ENCODE measurements at regions not wholly inside any gene's neighbourhood (a gene's known extent, or its start where the extent isn't known, plus 50 kb on each side); places are given as distances from the start of the nearest gene placed in this dataset.

DNA sequence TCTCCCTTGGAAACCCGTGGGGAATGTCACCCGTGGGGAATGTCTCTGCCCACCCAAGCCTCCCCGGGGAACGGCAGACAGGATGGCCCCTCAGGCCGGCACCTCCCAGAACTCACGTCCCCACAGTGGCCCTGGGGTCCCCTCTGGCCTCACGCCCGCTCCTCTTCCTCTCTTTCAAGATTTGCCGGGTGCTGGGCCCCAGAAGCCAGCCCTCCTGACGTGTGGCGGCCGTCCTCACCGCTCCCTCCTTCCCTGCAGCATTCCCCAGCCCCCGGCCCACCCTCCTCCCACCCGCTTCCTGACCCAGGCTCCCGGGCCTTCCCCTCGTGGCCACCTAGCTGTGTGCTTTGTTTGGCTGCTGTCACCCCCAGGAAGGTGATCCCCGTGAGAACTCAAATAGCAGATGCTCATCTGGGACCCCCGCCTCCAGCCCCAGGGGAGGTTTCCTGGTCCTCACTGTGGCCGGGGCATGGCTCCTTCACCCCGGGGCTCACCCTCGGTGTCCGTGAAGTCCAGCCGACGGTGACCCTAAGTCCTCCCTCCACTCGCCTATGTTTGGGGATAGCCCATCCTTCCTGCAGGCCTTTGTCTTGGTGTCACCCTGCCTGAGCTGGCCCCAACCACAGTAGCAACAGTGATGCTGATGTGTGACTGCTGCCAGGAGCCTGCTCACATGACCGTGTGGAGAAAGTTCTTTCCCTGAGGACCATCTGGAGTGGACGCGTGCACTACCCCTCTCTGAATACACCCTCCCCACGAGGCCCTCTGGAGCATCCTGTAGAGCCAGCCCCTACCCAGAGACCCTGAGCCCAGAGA is 163.3 kb upstream of the IER5L start:
- TF ChIP-seq POLR2AphosphoS5 (IDR thresholded peaks at IDR 0.05; ENCODE audit: borderline replicate concordance, low read depth, low read length) (no peak), EZH2 (IDR thresholded peaks at IDR 0.05) (no peak)
